Peyer's patch (tissue), 4 donors: ENCODE measurements at regions not wholly inside any gene's neighbourhood (a gene's known extent, or its start where the extent isn't known, plus 50 kb on each side); places are given as distances from the start of the nearest gene placed in this dataset.

Experiments
- CTCF ChIP-seq, 6 experiments: fragments of 450-650 bp in 4 of 6; fragments of 200-600 bp in 2 of 6; sonication (generic) in 1 of 6; IDR thresholded peaks; one replicate each; pipeline ENCODE4 v1.5.1; 2017 to 2019; ENCODE audit warnings: antibody characterized with exemption in 6 of 6, mild to moderate bottlenecking in 3 of 6, moderate library complexity in 1 of 6
- POLR2A ChIP-seq, 2 donors: fragments of 450-650 bp; IDR thresholded peaks; one replicate each; pipeline ENCODE4 v1.5.1; 2017; ENCODE audit warnings: antibody characterized with exemption in 2 of 2, mild to moderate bottlenecking in 2 of 2, moderate library complexity in 2 of 2

DNA sequence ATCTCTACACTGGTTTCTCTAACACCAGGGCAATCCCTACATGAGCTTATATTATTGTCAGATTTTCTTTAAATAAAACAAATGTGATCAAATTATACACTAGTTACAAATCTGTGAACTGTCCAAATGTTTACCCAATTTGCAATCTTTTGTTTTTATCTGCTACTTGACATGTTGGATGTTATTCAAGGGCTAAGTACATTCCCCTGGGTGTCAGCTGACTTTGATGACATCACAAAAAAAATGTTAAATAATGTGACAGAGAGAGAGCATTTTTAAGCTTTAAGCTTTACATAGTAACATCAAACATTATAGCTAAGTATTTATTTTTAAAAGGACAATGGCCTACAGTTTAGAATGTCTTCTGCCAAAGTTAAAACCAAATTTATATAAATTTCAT, 431.3 kb upstream of the PKN2 start:
- TF ChIP-seq CTCF (IDR thresholded peaks at IDR 0.05), result no peak
- no peak for TF ChIP-seq POLR2A (IDR thresholded peaks at IDR 0.05)
